ENCODE measurements at regions not wholly inside any gene's neighbourhood (a gene's known extent, or its start where the extent isn't known, plus 50 kb on each side); places are given as distances from the start of the nearest gene placed in this dataset.
"Not testable (repeated sequence)": the region's sequence is repeated elsewhere in the genome, so short reads cannot be mapped to it uniquely, and the experiment has no call there.

- DNase-seq (ENCODE audit: low read depth in 3 of 3, low spot score in 2 of 3), result no peak
Observed at GRCh38 chr1:238331557-238331956, 440.8 kb upstream of the ZP4 start.

- DNase-seq (ENCODE audit: low read depth in 3 of 3, low spot score in 2 of 3), result no peak
Observed at GRCh38 chr1:238329671-238330070, 438.9 kb upstream of the ZP4 start.

- DNase-seq (ENCODE audit: low read depth in 3 of 3, low spot score in 2 of 3), result not testable (repeated sequence)
Observed at GRCh38 chr1:238327033-238327432, 436.3 kb upstream of the ZP4 start.

- not testable (repeated sequence) for DNase-seq (ENCODE audit: low read depth in 3 of 3, low spot score in 2 of 3)
Observed at GRCh38 chr1:238326479-238326878, 435.8 kb upstream of the ZP4 start.

- DNase-seq (ENCODE audit: low read depth in 3 of 3, low spot score in 2 of 3), result no peak
Observed at GRCh38 chr1:238324211-238324864, 433.6 kb upstream of the ZP4 start.

GRCh38 chr1:238323490-238323889 lies 432.8 kb upstream of the ZP4 start:
- no peak for DNase-seq (ENCODE audit: low read depth in 3 of 3, low spot score in 2 of 3)

- no peak for DNase-seq (ENCODE audit: low read depth in 3 of 3, low spot score in 2 of 3)
Observed at GRCh38 chr1:238319957-238320356, 429.2 kb upstream of the ZP4 start.

- no peak for DNase-seq (ENCODE audit: low read depth in 3 of 3, low spot score in 2 of 3)
Observed at GRCh38 chr1:238318294-238319110, 427.8 kb upstream of the ZP4 start.

- DNase-seq (ENCODE audit: low read depth in 3 of 3, low spot score in 2 of 3), result no peak
Observed at GRCh38 chr1:238312969-238313368, 422.2 kb upstream of the ZP4 start.

- DNase-seq (ENCODE audit: low read depth in 3 of 3, low spot score in 2 of 3), result no peak
Observed at GRCh38 chr1:238306411-238306810, 415.7 kb upstream of the ZP4 start.

- DNase-seq (ENCODE audit: low read depth in 3 of 3, low spot score in 2 of 3), result no peak
Observed at GRCh38 chr1:238302646-238303045, 411.9 kb upstream of the ZP4 start.

GRCh38 chr1:238296371-238296770 lies 405.6 kb upstream of the ZP4 start:
- no peak for DNase-seq (ENCODE audit: low read depth in 3 of 3, low spot score in 2 of 3)

- no peak for DNase-seq (ENCODE audit: low read depth in 3 of 3, low spot score in 2 of 3)
Observed at GRCh38 chr1:238293075-238293474, 402.4 kb upstream of the ZP4 start.

- no peak for DNase-seq (ENCODE audit: low read depth in 3 of 3, low spot score in 2 of 3)
Observed at GRCh38 chr1:238281418-238281817, 390.7 kb upstream of the ZP4 start.

- no peak for DNase-seq (ENCODE audit: low read depth in 3 of 3, low spot score in 2 of 3)
Observed at GRCh38 chr1:238279694-238280380, 389.1 kb upstream of the ZP4 start.

GRCh38 chr1:238272145-238272544 lies 381.4 kb upstream of the ZP4 start:
- DNase-seq (ENCODE audit: low read depth in 3 of 3, low spot score in 2 of 3), result no peak

- no peak for DNase-seq (ENCODE audit: low read depth in 3 of 3, low spot score in 2 of 3)
Observed at GRCh38 chr1:238265866-238266265, 375.1 kb upstream of the ZP4 start.

- DNase-seq (ENCODE audit: low read depth in 3 of 3, low spot score in 2 of 3), result no peak
Observed at GRCh38 chr1:238264951-238265350, 374.2 kb upstream of the ZP4 start.

- no peak for DNase-seq (ENCODE audit: low read depth in 3 of 3, low spot score in 2 of 3)
Observed at GRCh38 chr1:238258510-238258909, 367.8 kb upstream of the ZP4 start.

GRCh38 chr1:238257018-238257621 lies 366.4 kb upstream of the ZP4 start:
- no peak for DNase-seq (ENCODE audit: low read depth in 3 of 3, low spot score in 2 of 3)

GRCh38 chr1:238254935-238255334 lies 364.2 kb upstream of the ZP4 start:
- DNase-seq (ENCODE audit: low read depth in 3 of 3, low spot score in 2 of 3), result no peak
